PC-9 (cell line): ENCODE measurements at regions not wholly inside any gene's neighbourhood (a gene's known extent, or its start where the extent isn't known, plus 50 kb on each side); places are given as distances from the start of the nearest gene placed in this dataset.

ENCODE experiments used
- BruUV-seq: library from RNA; stranded (reverse); fragments of 400-500 nt; replicated peaks from 2 replicates; lab custom pipeline; 2021; lab: Mats Ljungman, UMichigan
- CTCF ChIA-PET: fragments of 300-600 bp; sonication (Branson Sonifier 250); formaldehyde crosslinking; loops from one replicate; lab custom pipeline; 2022; ENCODE audit warnings: antibody characterized with exemption; lab: Charles Lee
- POLR2A ChIA-PET: fragments of 300-600 bp; sonication (Branson Sonifier 250); formaldehyde crosslinking; loops from one replicate; lab custom pipeline; 2022; ENCODE audit warnings: antibody characterized with exemption; ENCODE audit not compliant: unreplicated experiment; lab: Charles Lee
- DNase-seq, 2 experiments: peaks; one replicate each; pipeline versions ENCODE4 v3.0.0 to v3.0.0-alpha.2; 2015 to 2022; ENCODE audit warnings: mixed read lengths in 1 of 2
- H2AFZ ChIP-seq: fragments of 200-600 bp; sonication (generic); 2 replicates; pipeline ENCODE4 v1.8.1; 2017; ENCODE audit warnings: antibody characterized with exemption
- H3F3A ChIP-seq: fragments of 200-600 bp; sonication (generic); 2 replicates; pipeline ENCODE4 v1.8.1; 2017; ENCODE audit warnings: antibody characterized with exemption, mild to moderate bottlenecking, low read depth; ENCODE audit not compliant: insufficient read depth
- H3K27ac ChIP-seq: fragments of 200-600 bp; sonication (generic); 2 replicates; pipeline ENCODE4 v1.6.1; 2016; ENCODE audit warnings: mixed run types
- H3K27me3 ChIP-seq: fragments of 200-600 bp; sonication (generic); 2 replicates; pipeline ENCODE4 v1.6.1; 2016; ENCODE audit warnings: low read depth, mixed run types; ENCODE audit not compliant: insufficient read depth
- H3K36me3 ChIP-seq: fragments of 200-600 bp; sonication (generic); 2 replicates; pipeline ENCODE4 v1.6.1; 2016; ENCODE audit warnings: low read depth, mixed run types
- H3K4me1 ChIP-seq: fragments of 200-600 bp; sonication (generic); replicated peaks from 2 replicates; pipeline ENCODE4 v1.6.1; 2016; ENCODE audit warnings: mixed run types; ENCODE audit not compliant: insufficient read depth
- H3K4me2 ChIP-seq: fragments of 200-600 bp; sonication (generic); 2 replicates; pipeline ENCODE4 v1.6.1; 2017; ENCODE audit warnings: mixed run types
- H3K4me3 ChIP-seq: fragments of 200-600 bp; sonication (generic); 2 replicates; pipeline ENCODE4 v1.6.1; 2016; ENCODE audit warnings: mixed run types
- H3K79me2 ChIP-seq: fragments of 200-600 bp; sonication (generic); 2 replicates; pipeline ENCODE4 v1.6.1; 2017; ENCODE audit warnings: low read depth, mixed run types
- H3K9me2 ChIP-seq: fragments of 200-600 bp; sonication (generic); 2 replicates; pipeline ENCODE4 v1.8.1; 2017; ENCODE audit warnings: mild to moderate bottlenecking; ENCODE audit not compliant: insufficient read depth
- H3K9me3 ChIP-seq: fragments of 200-600 bp; sonication (generic); 2 replicates; pipeline ENCODE4 v1.8.1; 2016; ENCODE audit warnings: low read depth; ENCODE audit not compliant: insufficient read depth
- H4K20me1 ChIP-seq: fragments of 200-600 bp; sonication (generic); 2 replicates; pipeline ENCODE4 v1.8.1; 2017; ENCODE audit not compliant: insufficient read depth
- CTCF ChIP-seq: fragments of 200-600 bp; sonication (generic); conservative IDR thresholded peaks from 2 replicates; pipeline ENCODE4 v1.6.1; 2017; ENCODE audit warnings: mixed run types, antibody characterized with exemption, mild to moderate bottlenecking, moderate library complexity
- EZH2 ChIP-seq: fragments of 200-600 bp; sonication (generic); IDR thresholded peaks from 2 replicates; pipeline ENCODE4 v1.8.0; 2017; ENCODE audit warnings: antibody characterized with exemption, low read depth
- intact Hi-C: fragments of 100-400 bp; cut with micrococcal nuclease; formaldehyde crosslinking; loops from one replicate; pipeline ENCODE4 v1.10.0; 2022; ENCODE audit not compliant: unreplicated experiment

GRCh38 chr15:39338251-39338650 lies 242.6 kb upstream of the THBS1 start:
- H3K27ac ChIP-seq: no peak overlapping the region
- H4K20me1 ChIP-seq: no peaks in the 10 kb centered on the region
- intact Hi-C loops: no loop called here
- no peaks in the 10 kb centered on the region for H3F3A ChIP-seq
- H3K4me1 ChIP-seq: no peaks in the 10 kb centered on the region
- ChIA-PET POLR2A (no interaction called here), CTCF (no interaction called here)
- H3K36me3 ChIP-seq: no peaks in the 10 kb centered on the region
- no peaks in the 10 kb centered on the region for H3K9me3 ChIP-seq
- H3K4me2 ChIP-seq: no peak overlapping the region
- no peaks in the 10 kb centered on the region for H3K27me3 ChIP-seq
- H3K4me3 ChIP-seq: no peak overlapping the region
- no TSS peak for BruUV-seq
- DNase-seq: no peak
- no peaks in the 10 kb centered on the region for H3K9me2 ChIP-seq
- no peak overlapping the region for H2AFZ ChIP-seq
- no peaks in the 10 kb centered on the region for H3K79me2 ChIP-seq
- TF ChIP-seq CTCF (no peak), EZH2 (no peak)

GRCh38 chr15:39340903-39341645 lies 239.8 kb upstream of the THBS1 start:
- no peaks in the 10 kb centered on the region for H3F3A ChIP-seq
- no peak overlapping the region for H3K4me3 ChIP-seq
- intact Hi-C loops: no loop called here
- H3K9me3 ChIP-seq: no peaks in the 10 kb centered on the region
- no peaks in the 10 kb centered on the region for H4K20me1 ChIP-seq
- no peak overlapping the region for H3K27ac ChIP-seq
- DNase-seq: no peak
- ChIA-PET CTCF (no interaction called here), POLR2A (no interaction called here)
- BruUV-seq: no TSS peak
- H3K4me2 ChIP-seq: no peak overlapping the region
- H3K27me3 ChIP-seq: no peaks in the 10 kb centered on the region
- no peaks in the 10 kb centered on the region for H3K9me2 ChIP-seq
- no peaks in the 10 kb centered on the region for H3K36me3 ChIP-seq
- H3K79me2 ChIP-seq: no peaks in the 10 kb centered on the region
- TF ChIP-seq EZH2 (no peak), CTCF (no peak)
- no peaks in the 10 kb centered on the region for H3K4me1 ChIP-seq
- no peak overlapping the region for H2AFZ ChIP-seq

GRCh38 chr15:39344662-39345141 lies 236.2 kb upstream of the THBS1 start:
- H3K27me3 ChIP-seq: no peaks in the 10 kb centered on the region
- H3K36me3 ChIP-seq: no peaks in the 10 kb centered on the region
- H3K4me3 ChIP-seq: no peak overlapping the region
- no peaks in the 10 kb centered on the region for H3K4me1 ChIP-seq
- no peaks in the 10 kb centered on the region for H3F3A ChIP-seq
- no peak for DNase-seq
- H3K9me2 ChIP-seq: no peaks in the 10 kb centered on the region
- no peak for TF ChIP-seq EZH2
- H3K9me3 ChIP-seq: no peaks in the 10 kb centered on the region
- CTCF ChIA-PET: no interaction called here
- POLR2A ChIA-PET: no interaction called here
- intact Hi-C loops: no loop called here
- no peaks in the 10 kb centered on the region for H3K79me2 ChIP-seq
- no peaks in the 10 kb centered on the region for H4K20me1 ChIP-seq
- H2AFZ ChIP-seq: no peak overlapping the region
- BruUV-seq: no TSS peak
- no peak overlapping the region for H3K27ac ChIP-seq
- no peak overlapping the region for H3K4me2 ChIP-seq

GRCh38 chr15:39345176-39345575 lies 235.7 kb upstream of the THBS1 start:
- Histone ChIP-seq H3K79me2 (no peaks in the 10 kb centered on the region), H3K9me3 (no peaks in the 10 kb centered on the region), H3K27me3 (no peaks in the 10 kb centered on the region), H4K20me1 (no peaks in the 10 kb centered on the region), H3K36me3 (no peaks in the 10 kb centered on the region), H3F3A (no peaks in the 10 kb centered on the region), H2AFZ (no peak overlapping the region), H3K27ac (no peak overlapping the region), H3K9me2 (no peaks in the 10 kb centered on the region), H3K4me3 (no peak overlapping the region), H3K4me2 (no peak overlapping the region), H3K4me1 (no peaks in the 10 kb centered on the region)
- TF ChIP-seq CTCF (no peak), EZH2 (no peak)
- POLR2A ChIA-PET: no interaction called here
- no peak for DNase-seq
- no TSS peak for BruUV-seq
- CTCF ChIA-PET: no interaction called here
- intact Hi-C loops: no loop called here
